Activated T-cell treated with anti-CD3 and anti-CD28 coated beads, Interleukin-2, amount 50 U/mL, for 72 hours (primary cell): ENCODE measurements at regions not wholly inside any gene's neighbourhood (a gene's known extent, or its start where the extent isn't known, plus 50 kb on each side); places are given as distances from the start of the nearest gene placed in this dataset.

Experiments
- ATAC-seq, 2 donors: fragments of 150-1000 bp; cut with Tn5 transposase; replicated peaks in 1 of 2; 2 replicates each; pipeline ENCODE4 v1.10.0; 2021; ENCODE audit warnings: moderate library complexity in 2 of 2, mild to moderate bottlenecking in 1 of 2
- DNase-seq, 2 donors: peaks; one replicate each; pipeline ENCODE4 v3.0.0; 2021 to 2022; ENCODE audit warnings: mixed read lengths in 1 of 2
- H3K27ac Mint-ChIP-seq: one replicate; pipeline ENCODE4 v1.8.0; 2022; ENCODE audit warnings: mild to moderate bottlenecking, moderate library complexity, mixed read lengths
- H3K27me3 Mint-ChIP-seq: one replicate; pipeline ENCODE4 v1.8.0; 2022; ENCODE audit warnings: low read depth, mixed read lengths
- H3K36me3 Mint-ChIP-seq, 2 donors: one replicate each; pipeline ENCODE4 v1.8.0; 2022; ENCODE audit warnings: mixed read lengths in 2 of 2, mild to moderate bottlenecking in 1 of 2; ENCODE audit not compliant: insufficient read depth in 2 of 2
- H3K4me1 Mint-ChIP-seq: one replicate; pipeline ENCODE4 v1.8.0; 2022; ENCODE audit warnings: low read depth, mixed read lengths
- H3K4me3 Mint-ChIP-seq, 2 donors: one replicate each; pipeline ENCODE4 v1.8.0; 2022; ENCODE audit warnings: mild to moderate bottlenecking in 2 of 2, mixed read lengths in 2 of 2, moderate library complexity in 2 of 2
- H3K9me3 Mint-ChIP-seq, 2 donors: one replicate each; pipeline ENCODE4 v1.8.0; 2022; ENCODE audit warnings: mixed read lengths in 2 of 2

GRCh38 chr12:94802796-94803195, 152.4 kb upstream of the TMCC3 start:
- H3K27me3 Mint-ChIP-seq: peaks cover 6% of the 10 kb centered on the region
- H3K36me3 Mint-ChIP-seq: no peaks in the 10 kb centered on the region
- no peak for DNase-seq
- no peak overlapping the region for H3K4me3 Mint-ChIP-seq
- ATAC-seq: no peak
- no peaks in the 10 kb centered on the region for H3K4me1 Mint-ChIP-seq
- no peaks in the 10 kb centered on the region for H3K9me3 Mint-ChIP-seq
- H3K27ac Mint-ChIP-seq: no peak overlapping the region

- H3K4me3 Mint-ChIP-seq: no peak overlapping the region
- no peaks in the 10 kb centered on the region for H3K4me1 Mint-ChIP-seq
- no peaks in the 10 kb centered on the region for H3K9me3 Mint-ChIP-seq
- H3K36me3 Mint-ChIP-seq: no peaks in the 10 kb centered on the region
- ATAC-seq (no peak), DNase-seq (no peak)
- no peak overlapping the region for H3K27ac Mint-ChIP-seq
- peaks cover 6% of the 10 kb centered on the region for H3K27me3 Mint-ChIP-seq
These were observed 151.4 kb upstream of the TMCC3 start for GRCh38 chr12:94801745-94802144.

- Mint-ChIP-seq H3K9me3 (no peaks in the 10 kb centered on the region), H3K4me3 (no peak overlapping the region), H3K27ac (no peak overlapping the region), H3K4me1 (peaks cover 10% of the 10 kb centered on the region), H3K36me3 (no peaks in the 10 kb centered on the region), H3K27me3 (peaks cover 6% of the 10 kb centered on the region)
- ATAC-seq (no peak), DNase-seq (no peak)
These were observed 148.8 kb upstream of the TMCC3 start for GRCh38 chr12:94799136-94799535.

- no peak overlapping the region for H3K4me3 Mint-ChIP-seq
- H3K27me3 Mint-ChIP-seq: peaks cover 6% of the 10 kb centered on the region
- ATAC-seq (no peak), DNase-seq (no peak)
- H3K4me1 Mint-ChIP-seq: peaks cover 11% of the 10 kb centered on the region
- H3K36me3 Mint-ChIP-seq: no peaks in the 10 kb centered on the region
- H3K27ac Mint-ChIP-seq: no peak overlapping the region
- H3K9me3 Mint-ChIP-seq: no peaks in the 10 kb centered on the region
These were observed 147.8 kb upstream of the TMCC3 start for GRCh38 chr12:94798113-94798512.

- Mint-ChIP-seq H3K4me1 (peaks cover 17% of the 10 kb centered on the region), H3K27ac (no peak overlapping the region), H3K9me3 (no peaks in the 10 kb centered on the region), H3K4me3 (no peak overlapping the region), H3K36me3 (no peaks in the 10 kb centered on the region), H3K27me3 (peaks cover 6% of the 10 kb centered on the region)
- no peak for ATAC-seq
- DNase-seq: no peak
These were observed 145.2 kb upstream of the TMCC3 start for GRCh38 chr12:94795520-94795919.

GRCh38 chr12:94795044-94795443, 144.7 kb upstream of the TMCC3 start:
- H3K4me3 Mint-ChIP-seq: no peak overlapping the region
- H3K9me3 Mint-ChIP-seq: no peaks in the 10 kb centered on the region
- peak in 1 of 2 donors; percentile 2 for DNase-seq
- ATAC-seq: no peak
- H3K4me1 Mint-ChIP-seq: peaks cover 17% of the 10 kb centered on the region
- H3K27ac Mint-ChIP-seq: no peak overlapping the region
- no peaks in the 10 kb centered on the region for H3K36me3 Mint-ChIP-seq
- H3K27me3 Mint-ChIP-seq: peaks cover 6% of the 10 kb centered on the region

- no peaks in the 10 kb centered on the region for H3K9me3 Mint-ChIP-seq
- H3K27me3 Mint-ChIP-seq: no peaks in the 10 kb centered on the region
- ATAC-seq: no peak
- H3K4me3 Mint-ChIP-seq: no peak overlapping the region
- peaks cover 17% of the 10 kb centered on the region for H3K4me1 Mint-ChIP-seq
- H3K27ac Mint-ChIP-seq: no peak overlapping the region
- DNase-seq: no peak
- no peaks in the 10 kb centered on the region for H3K36me3 Mint-ChIP-seq
These were observed 142.8 kb upstream of the TMCC3 start for GRCh38 chr12:94793191-94793595.

- Mint-ChIP-seq H3K27ac (no peak overlapping the region), H3K4me1 (peaks cover 17% of the 10 kb centered on the region), H3K9me3 (no peaks in the 10 kb centered on the region), H3K4me3 (no peak overlapping the region), H3K36me3 (no peaks in the 10 kb centered on the region), H3K27me3 (no peaks in the 10 kb centered on the region)
- ATAC-seq (no peak), DNase-seq (no peak)
These were observed 142.3 kb upstream of the TMCC3 start for GRCh38 chr12:94792693-94793092.

- peaks cover 17% of the 10 kb centered on the region for H3K4me1 Mint-ChIP-seq
These were observed 141.6 kb upstream of the TMCC3 start for GRCh38 chr12:94791933-94792332.

GRCh38 chr12:94790825-94791224, 140.5 kb upstream of the TMCC3 start:
- Mint-ChIP-seq H3K27ac (no peak overlapping the region), H3K27me3 (no peaks in the 10 kb centered on the region), H3K4me1 (peaks cover 17% of the 10 kb centered on the region), H3K9me3 (no peaks in the 10 kb centered on the region), H3K36me3 (no peaks in the 10 kb centered on the region), H3K4me3 (no peak overlapping the region)
- no peak for ATAC-seq
- no peak for DNase-seq

More at GRCh38 chr12:94791933-94792332, 141.6 kb upstream of the TMCC3 start:
- no peaks in the 10 kb centered on the region for H3K36me3 Mint-ChIP-seq
- ATAC-seq: no peak
- no peaks in the 10 kb centered on the region for H3K9me3 Mint-ChIP-seq
- H3K4me3 Mint-ChIP-seq: no peak overlapping the region
- no peak for DNase-seq
- no peaks in the 10 kb centered on the region for H3K27me3 Mint-ChIP-seq
- H3K27ac Mint-ChIP-seq: no peak overlapping the region

- H3K27ac Mint-ChIP-seq: no peak overlapping the region
- H3K27me3 Mint-ChIP-seq: no peaks in the 10 kb centered on the region
- peaks cover 17% of the 10 kb centered on the region for H3K4me1 Mint-ChIP-seq
- H3K9me3 Mint-ChIP-seq: no peaks in the 10 kb centered on the region
- DNase-seq (no peak), ATAC-seq (no peak)
- H3K4me3 Mint-ChIP-seq: no peak overlapping the region
- no peaks in the 10 kb centered on the region for H3K36me3 Mint-ChIP-seq
These were observed 140.0 kb upstream of the TMCC3 start for GRCh38 chr12:94790370-94790769.

- Mint-ChIP-seq H3K27me3 (no peaks in the 10 kb centered on the region), H3K9me3 (no peaks in the 10 kb centered on the region), H3K4me1 (peaks cover 11% of the 10 kb centered on the region), H3K4me3 (no peak overlapping the region), H3K27ac (no peak overlapping the region), H3K36me3 (no peaks in the 10 kb centered on the region)
- DNase-seq (no peak), ATAC-seq (no peak)
These were observed 139.3 kb upstream of the TMCC3 start for GRCh38 chr12:94789510-94790225.

- H3K9me3 Mint-ChIP-seq: peaks cover 0 to 2% of the 10 kb centered on the region in 2 donors
- H3K27ac Mint-ChIP-seq: no peak overlapping the region
- H3K36me3 Mint-ChIP-seq: no peaks in the 10 kb centered on the region
- no peak overlapping the region for H3K4me3 Mint-ChIP-seq
- H3K4me1 Mint-ChIP-seq: peaks cover 6% of the 10 kb centered on the region
- ATAC-seq: no peak
- peaks cover 9% of the 10 kb centered on the region for H3K27me3 Mint-ChIP-seq
- no peak for DNase-seq
These were observed 137.9 kb upstream of the TMCC3 start for GRCh38 chr12:94788298-94788697.

- DNase-seq: no peak
- H3K36me3 Mint-ChIP-seq: peaks cover 0 to 2% of the 10 kb centered on the region in 2 donors
- ATAC-seq: no peak
These were observed 136.5 kb upstream of the TMCC3 start for GRCh38 chr12:94786906-94787305.

More at GRCh38 chr12:94786906-94787305, 136.5 kb upstream of the TMCC3 start:
- H3K4me3 Mint-ChIP-seq: no peak overlapping the region
- no peaks in the 10 kb centered on the region for H3K4me1 Mint-ChIP-seq
- peaks cover 4% of the 10 kb centered on the region in 2 donors for H3K9me3 Mint-ChIP-seq
- no peak overlapping the region for H3K27ac Mint-ChIP-seq
- peaks cover 9% of the 10 kb centered on the region for H3K27me3 Mint-ChIP-seq
